PC-9 (cell line): ENCODE measurements at regions not wholly inside any gene's neighbourhood (a gene's known extent, or its start where the extent isn't known, plus 50 kb on each side); places are given as distances from the start of the nearest gene placed in this dataset.

ENCODE experiments used
- EZH2 ChIP-seq: fragments of 200-600 bp; sonication (generic); IDR thresholded peaks from 2 replicates; pipeline ENCODE4 v1.8.0; 2017; ENCODE audit warnings: antibody characterized with exemption, low read depth
- TF ChIP-seq, protein P1 (sequence below): fragments of 200-600 bp; sonication (generic); conservative IDR thresholded peaks from 2 replicates; pipeline ENCODE4 v1.6.1; 2017; ENCODE audit warnings: mixed run types, antibody characterized with exemption, mild to moderate bottlenecking, moderate library complexity

DNA sequence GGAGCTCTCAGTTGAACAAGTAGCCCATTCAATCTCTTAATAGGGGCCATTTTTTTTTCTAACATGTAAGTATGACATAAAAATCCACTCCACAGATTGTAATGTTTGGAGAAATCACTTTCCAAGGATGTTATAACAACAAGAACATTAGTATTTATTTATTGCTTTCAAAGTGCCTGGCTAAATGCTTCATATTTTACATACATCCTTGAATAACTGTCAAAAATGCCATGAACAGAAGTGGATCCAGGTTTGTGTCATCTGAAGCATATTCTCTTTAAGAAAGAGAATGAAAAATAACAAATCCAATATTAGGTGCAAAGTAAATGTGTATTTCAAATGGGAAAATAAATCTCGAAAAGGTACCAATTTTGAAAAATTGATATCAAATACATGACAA is 344.0 kb upstream of the FAT3 start:
- TF ChIP-seq, protein P1, sequence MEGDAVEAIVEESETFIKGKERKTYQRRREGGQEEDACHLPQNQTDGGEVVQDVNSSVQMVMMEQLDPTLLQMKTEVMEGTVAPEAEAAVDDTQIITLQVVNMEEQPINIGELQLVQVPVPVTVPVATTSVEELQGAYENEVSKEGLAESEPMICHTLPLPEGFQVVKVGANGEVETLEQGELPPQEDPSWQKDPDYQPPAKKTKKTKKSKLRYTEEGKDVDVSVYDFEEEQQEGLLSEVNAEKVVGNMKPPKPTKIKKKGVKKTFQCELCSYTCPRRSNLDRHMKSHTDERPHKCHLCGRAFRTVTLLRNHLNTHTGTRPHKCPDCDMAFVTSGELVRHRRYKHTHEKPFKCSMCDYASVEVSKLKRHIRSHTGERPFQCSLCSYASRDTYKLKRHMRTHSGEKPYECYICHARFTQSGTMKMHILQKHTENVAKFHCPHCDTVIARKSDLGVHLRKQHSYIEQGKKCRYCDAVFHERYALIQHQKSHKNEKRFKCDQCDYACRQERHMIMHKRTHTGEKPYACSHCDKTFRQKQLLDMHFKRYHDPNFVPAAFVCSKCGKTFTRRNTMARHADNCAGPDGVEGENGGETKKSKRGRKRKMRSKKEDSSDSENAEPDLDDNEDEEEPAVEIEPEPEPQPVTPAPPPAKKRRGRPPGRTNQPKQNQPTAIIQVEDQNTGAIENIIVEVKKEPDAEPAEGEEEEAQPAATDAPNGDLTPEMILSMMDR = no peak
- no peak for TF ChIP-seq EZH2
